WTC11 (cell line): ENCODE measurements at regions not wholly inside any gene's neighbourhood (a gene's known extent, or its start where the extent isn't known, plus 50 kb on each side); places are given as distances from the start of the nearest gene placed in this dataset.

ENCODE experiments used
- CBFB ChIP-seq: sonication (generic); formaldehyde crosslinking; IDR thresholded peaks from 2 replicates; pipeline ENCODE4 v1.8.1; 2022; ENCODE audit warnings: mild to moderate bottlenecking, low read depth, missing genetic modification reagents
- CREB1 ChIP-seq: sonication (generic); formaldehyde crosslinking; IDR thresholded peaks from 2 replicates; pipeline ENCODE4 v1.8.0; 2023; ENCODE audit warnings: mild to moderate bottlenecking, missing genetic modification reagents
- CTCF ChIP-seq: fragments of 200-600 bp; IDR thresholded peaks from 2 replicates; pipeline ENCODE4 v1.8.0; 2022; ENCODE audit warnings: antibody characterized with exemption
- NR1H2 ChIP-seq: sonication (generic); formaldehyde crosslinking; IDR thresholded peaks from 2 replicates; pipeline ENCODE4 v1.9.0; 2021; ENCODE audit warnings: mild to moderate bottlenecking, moderate library complexity, missing genetic modification reagents
- NR2C2 ChIP-seq: sonication (generic); formaldehyde crosslinking; IDR thresholded peaks from 2 replicates; pipeline ENCODE4 v1.8.0; 2022; ENCODE audit warnings: mild to moderate bottlenecking, missing genetic modification reagents
- PREB ChIP-seq: sonication (generic); formaldehyde crosslinking; IDR thresholded peaks from 2 replicates; pipeline ENCODE4 v1.8.1; 2022; ENCODE audit warnings: mild to moderate bottlenecking, missing genetic modification reagents, moderate library complexity, borderline replicate concordance
- SMAD4 ChIP-seq: sonication (generic); formaldehyde crosslinking; IDR thresholded peaks from 2 replicates; pipeline ENCODE4 v1.8.0; 2022; ENCODE audit warnings: mild to moderate bottlenecking, missing genetic modification reagents
- USF1 ChIP-seq: sonication (generic); formaldehyde crosslinking; IDR thresholded peaks from 2 replicates; pipeline ENCODE4 v1.8.0; 2022; ENCODE audit warnings: mild to moderate bottlenecking, missing genetic modification reagents
- USF2 ChIP-seq: sonication (generic); formaldehyde crosslinking; IDR thresholded peaks from 2 replicates; pipeline ENCODE4 v1.8.1; 2023; ENCODE audit warnings: mild to moderate bottlenecking, missing genetic modification reagents, moderate library complexity
- ZNF138 ChIP-seq: sonication (generic); formaldehyde crosslinking; conservative IDR thresholded peaks from 2 replicates; pipeline ENCODE4 v1.8.1; 2022; ENCODE audit warnings: mild to moderate bottlenecking, moderate library complexity, missing genetic modification reagents
- ZNF263 ChIP-seq: sonication (generic); formaldehyde crosslinking; IDR thresholded peaks from 2 replicates; pipeline ENCODE4 v1.8.1; 2022; ENCODE audit warnings: low read depth, mild to moderate bottlenecking, moderate library complexity, missing genetic modification reagents
- ZNF281 ChIP-seq: sonication (generic); formaldehyde crosslinking; IDR thresholded peaks from 2 replicates; pipeline ENCODE4 v1.8.0; 2023; ENCODE audit warnings: mild to moderate bottlenecking, missing genetic modification reagents

GRCh38 chr2:16508490-16508851 is 157.2 kb downstream of the CYRIA start:
- peak; percentile 34; the same call in 1 of the 2 replicates for TF ChIP-seq USF2
- TF ChIP-seq SMAD4 (CRISPR knock-in tag) = no peak
- no peak for TF ChIP-seq ZNF263 (CRISPR knock-in tag)
- no peak for TF ChIP-seq CREB1 (CRISPR knock-in tag)
- TF ChIP-seq CTCF = 0 out of 2 replicates have a peak, but pooled peaks have one; percentile 8
- TF ChIP-seq CBFB (CRISPR knock-in tag) = no peak
- TF ChIP-seq ZNF281 (CRISPR knock-in tag) = no peak
- TF ChIP-seq ZNF138 = no peak
- no peak for TF ChIP-seq NR1H2 (CRISPR knock-in tag)
- no peak for TF ChIP-seq NR2C2 (CRISPR knock-in tag)
- TF ChIP-seq PREB (CRISPR knock-in tag) = no peak
- TF ChIP-seq USF1 (CRISPR knock-in tag) = no peak
